AG04450 (cell line): ENCODE measurements at regions not wholly inside any gene's neighbourhood (a gene's known extent, or its start where the extent isn't known, plus 50 kb on each side); places are given as distances from the start of the nearest gene placed in this dataset.

Source experiments
- CTCF ChIA-PET: fragments of 300-600, 350-600 bp; formaldehyde crosslinking; extraction: SDS; loops from one replicate; lab custom pipeline; 2022; ENCODE audit warnings: antibody characterized with exemption, inconsistent platforms; lab: Charles Lee
- POLR2A ChIA-PET: fragments of 350-600 bp; formaldehyde crosslinking; extraction: SDS; loops from one replicate; lab custom pipeline; 2021; ENCODE audit warnings: antibody characterized with exemption, inconsistent platforms; lab: Yijun Ruan, JAX
- DNase-seq: peaks from one replicate; pipeline ENCODE4 v3.0.0-alpha.2; 2011; ENCODE audit warnings: low read depth, low spot score
- H3K27ac ChIP-seq: one replicate; pipeline ENCODE4 v1.5.1; 2012; ENCODE audit warnings: low read depth, low read length, control low read depth
- H3K27me3 ChIP-seq: one replicate; pipeline ENCODE4 v1.6.0; 2012; ENCODE audit warnings: low read length; ENCODE audit not compliant: control insufficient read depth, insufficient read depth
- H3K4me3 ChIP-seq: 2 replicates; pipeline ENCODE4 v1.5.1; 2011; ENCODE audit warnings: mild to moderate bottlenecking, low read depth, low read length, control low read depth
- H3K9me3 ChIP-seq: 2 replicates; pipeline ENCODE4 v1.5.1; 2012; ENCODE audit warnings: low read length; ENCODE audit not compliant: control insufficient read depth, insufficient read depth
- TF ChIP-seq, protein P1 (sequence below): IDR thresholded peaks from 2 replicates; pipeline ENCODE4 v1.5.1; 2011; ENCODE audit warnings: low read depth, low read length, control low read depth, inconsistent platforms

DNA sequence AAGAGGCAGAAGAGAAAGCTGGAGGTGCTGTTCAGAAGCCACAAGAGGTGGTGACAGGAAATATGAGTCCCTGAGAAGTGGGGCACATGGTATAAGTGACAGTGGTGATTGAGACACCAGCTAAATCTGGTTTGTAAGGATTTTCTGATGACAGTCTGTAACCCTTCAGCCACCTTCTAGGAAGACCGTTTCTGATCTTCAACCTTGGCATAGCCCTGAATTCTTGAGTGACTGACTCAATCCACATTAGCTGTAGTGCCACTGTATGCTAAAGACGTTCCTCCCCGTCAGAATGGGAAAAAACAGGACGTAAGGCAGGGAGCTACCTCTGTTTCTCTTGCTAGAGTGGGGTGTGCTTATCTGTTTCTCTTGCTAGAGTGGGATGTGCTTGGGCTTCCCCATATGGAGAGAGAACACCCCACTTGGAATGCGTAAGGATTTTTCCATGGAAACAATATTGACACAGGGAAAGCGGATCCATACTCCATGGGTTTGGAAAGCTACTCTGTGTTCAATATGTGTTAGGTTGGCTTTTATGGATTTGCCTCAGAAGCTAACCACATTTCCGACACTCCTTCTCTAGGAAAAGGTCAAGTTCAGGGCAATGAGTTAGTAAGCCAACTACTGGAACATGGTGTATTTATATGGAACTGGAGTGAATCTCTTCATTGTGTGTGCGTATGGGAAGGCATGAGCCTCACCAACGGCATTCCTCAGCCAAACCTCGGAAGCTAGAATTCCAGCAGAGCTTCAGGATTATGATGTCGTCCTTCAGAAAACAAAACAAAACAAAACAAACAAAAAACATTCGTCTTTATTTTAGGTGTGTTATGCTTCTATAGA is 948.8 kb upstream of the SLC10A2 start:
- Histone ChIP-seq H3K27me3 (no peaks in the 10 kb centered on the region), H3K9me3 (no peaks in the 10 kb centered on the region), H3K4me3 (no peak overlapping the region), H3K27ac (no peak overlapping the region)
- CTCF ChIA-PET: no interaction called here
- POLR2A ChIA-PET: no interaction called here
- TF ChIP-seq, protein P1, sequence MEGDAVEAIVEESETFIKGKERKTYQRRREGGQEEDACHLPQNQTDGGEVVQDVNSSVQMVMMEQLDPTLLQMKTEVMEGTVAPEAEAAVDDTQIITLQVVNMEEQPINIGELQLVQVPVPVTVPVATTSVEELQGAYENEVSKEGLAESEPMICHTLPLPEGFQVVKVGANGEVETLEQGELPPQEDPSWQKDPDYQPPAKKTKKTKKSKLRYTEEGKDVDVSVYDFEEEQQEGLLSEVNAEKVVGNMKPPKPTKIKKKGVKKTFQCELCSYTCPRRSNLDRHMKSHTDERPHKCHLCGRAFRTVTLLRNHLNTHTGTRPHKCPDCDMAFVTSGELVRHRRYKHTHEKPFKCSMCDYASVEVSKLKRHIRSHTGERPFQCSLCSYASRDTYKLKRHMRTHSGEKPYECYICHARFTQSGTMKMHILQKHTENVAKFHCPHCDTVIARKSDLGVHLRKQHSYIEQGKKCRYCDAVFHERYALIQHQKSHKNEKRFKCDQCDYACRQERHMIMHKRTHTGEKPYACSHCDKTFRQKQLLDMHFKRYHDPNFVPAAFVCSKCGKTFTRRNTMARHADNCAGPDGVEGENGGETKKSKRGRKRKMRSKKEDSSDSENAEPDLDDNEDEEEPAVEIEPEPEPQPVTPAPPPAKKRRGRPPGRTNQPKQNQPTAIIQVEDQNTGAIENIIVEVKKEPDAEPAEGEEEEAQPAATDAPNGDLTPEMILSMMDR: no peak
- DNase-seq: no peak

DNA sequence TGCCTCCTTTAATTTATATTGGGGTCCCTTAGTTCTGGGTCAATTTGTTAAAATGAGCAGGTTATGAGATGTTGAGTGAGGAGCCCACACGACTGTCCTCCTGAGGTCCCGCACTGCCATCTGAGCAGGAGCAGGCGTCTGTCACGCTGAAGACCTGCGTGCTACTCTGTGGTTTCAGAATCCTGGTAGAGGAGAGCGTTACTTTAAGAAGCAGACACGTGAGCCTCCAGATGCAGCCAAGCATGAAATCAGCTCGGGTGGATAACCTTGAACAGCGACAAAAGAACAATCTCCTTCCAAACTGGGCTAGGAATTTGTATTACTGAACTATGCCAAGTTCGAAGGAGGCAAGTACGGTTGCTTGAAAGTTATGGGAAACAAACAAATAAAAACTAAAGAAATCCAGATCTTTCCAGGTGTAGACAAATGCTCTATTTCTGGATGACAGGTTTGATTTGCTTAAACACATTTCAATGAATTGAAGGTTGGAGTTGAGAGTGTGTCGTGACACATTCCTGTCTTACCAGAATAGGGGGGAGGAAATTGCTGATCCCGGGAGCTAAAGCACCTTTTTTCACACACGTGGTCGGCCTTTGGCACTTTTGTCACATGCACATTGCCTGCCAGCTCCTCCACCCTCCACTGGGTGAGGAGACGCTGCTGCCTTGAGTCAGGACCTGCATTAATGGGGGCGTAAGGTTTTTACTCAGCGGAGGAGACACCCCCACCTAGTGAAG is 945.5 kb upstream of the SLC10A2 start:
- no peak for DNase-seq
- TF ChIP-seq, protein P1: no peak
- no peak overlapping the region for H3K27ac ChIP-seq
- H3K9me3 ChIP-seq: no peaks in the 10 kb centered on the region
- no peaks in the 10 kb centered on the region for H3K27me3 ChIP-seq
- ChIA-PET CTCF (no interaction called here), POLR2A (no interaction called here)
- H3K4me3 ChIP-seq: no peak overlapping the region

DNA sequence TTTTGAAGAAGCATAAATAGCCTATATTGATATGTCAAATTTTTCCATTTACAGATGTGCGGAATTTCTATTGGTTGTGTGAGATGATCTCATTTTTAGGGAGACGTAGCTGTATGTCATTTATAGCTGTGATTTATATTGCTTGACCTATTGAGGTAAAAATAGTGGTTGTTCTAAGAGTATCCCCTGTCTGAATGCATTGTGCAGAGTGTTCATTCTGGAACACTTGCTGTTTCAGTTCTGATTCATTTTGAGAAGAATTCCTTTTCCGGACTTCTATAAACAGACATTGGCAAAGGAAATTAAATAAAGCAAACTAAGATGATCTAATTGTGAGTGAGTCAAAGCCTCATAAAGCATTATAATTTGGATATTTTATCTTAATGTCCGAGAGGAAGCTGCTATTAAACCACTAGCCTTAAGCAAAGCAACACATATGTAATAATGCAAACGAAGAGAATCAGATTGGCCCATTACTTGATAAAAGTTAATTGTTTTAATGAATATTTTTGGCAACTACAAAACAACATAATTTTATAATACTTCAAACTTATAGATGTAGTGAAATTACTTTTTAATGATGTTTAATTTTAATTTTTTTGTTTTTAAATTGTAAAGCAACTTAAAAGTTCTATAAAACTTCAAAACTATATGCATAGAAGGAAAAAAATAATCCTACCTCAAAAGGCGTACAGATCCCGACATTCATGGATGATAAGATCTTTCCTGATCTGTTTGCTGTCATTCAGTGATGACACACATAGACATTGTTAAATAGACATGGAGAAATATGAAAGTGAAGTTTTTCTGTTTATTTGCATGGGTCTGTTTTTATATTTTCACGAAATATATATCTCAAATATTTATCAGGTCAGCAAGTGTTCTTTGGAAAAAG is 942.6 kb upstream of the SLC10A2 start:
- POLR2A ChIA-PET: no interaction called here
- no peak overlapping the region for H3K27ac ChIP-seq
- TF ChIP-seq, protein P1: no peak
- no peaks in the 10 kb centered on the region for H3K9me3 ChIP-seq
- H3K27me3 ChIP-seq: no peaks in the 10 kb centered on the region
- CTCF ChIA-PET: no interaction called here
- no peak overlapping the region for H3K4me3 ChIP-seq
- peak; percentile 55 for DNase-seq

DNA sequence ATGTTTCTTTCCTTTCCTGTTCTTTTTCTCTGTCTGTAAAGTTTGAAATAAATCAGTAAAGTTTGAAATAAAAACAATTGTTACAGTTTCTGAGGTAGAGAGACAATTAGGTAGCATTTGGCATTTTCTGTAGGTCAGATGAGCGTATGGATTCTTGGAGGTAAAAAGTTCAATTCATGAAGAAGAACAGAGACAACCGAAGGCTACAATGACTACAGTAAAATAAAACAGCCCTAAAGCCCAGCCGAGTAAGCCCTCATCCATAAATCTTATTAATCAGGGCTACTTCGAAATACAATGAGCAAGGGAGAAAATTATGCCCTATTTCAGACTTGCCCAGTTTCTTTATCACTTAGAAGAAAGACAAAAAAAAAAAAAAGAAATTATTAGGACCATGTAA is 941.9 kb upstream of the SLC10A2 start:
- Histone ChIP-seq H3K27me3 (no peaks in the 10 kb centered on the region), H3K4me3 (no peak overlapping the region), H3K27ac (no peak overlapping the region), H3K9me3 (no peaks in the 10 kb centered on the region)
- CTCF ChIA-PET: no interaction called here
- TF ChIP-seq, protein P1: no peak
- POLR2A ChIA-PET: no interaction called here
- DNase-seq: no peak
